ENCODE measurements at regions not wholly inside any gene's neighbourhood (a gene's known extent, or its start where the extent isn't known, plus 50 kb on each side); places are given as distances from the start of the nearest gene placed in this dataset.

DNA sequence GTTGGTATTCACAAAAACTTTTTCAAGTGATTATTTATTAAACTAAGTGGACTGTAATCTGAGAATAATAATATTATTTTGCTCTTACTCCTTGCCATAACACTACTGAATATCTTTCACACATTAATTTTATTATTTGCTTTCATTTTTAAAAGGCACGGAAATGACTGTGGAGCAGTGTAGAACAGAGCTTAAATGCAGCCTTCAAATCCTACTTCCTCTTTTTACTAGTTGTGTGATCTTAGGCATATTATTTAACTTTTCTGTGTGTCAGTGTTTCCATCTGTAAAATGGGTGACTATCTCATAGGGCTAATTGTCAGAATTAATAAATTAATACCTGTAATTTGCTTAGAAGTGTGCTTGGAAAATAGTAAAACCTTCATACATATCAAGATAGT is 55.5 kb upstream of the SLC8A1 start:
- no peak for DNase-seq (ENCODE audit: low read depth)

DNA sequence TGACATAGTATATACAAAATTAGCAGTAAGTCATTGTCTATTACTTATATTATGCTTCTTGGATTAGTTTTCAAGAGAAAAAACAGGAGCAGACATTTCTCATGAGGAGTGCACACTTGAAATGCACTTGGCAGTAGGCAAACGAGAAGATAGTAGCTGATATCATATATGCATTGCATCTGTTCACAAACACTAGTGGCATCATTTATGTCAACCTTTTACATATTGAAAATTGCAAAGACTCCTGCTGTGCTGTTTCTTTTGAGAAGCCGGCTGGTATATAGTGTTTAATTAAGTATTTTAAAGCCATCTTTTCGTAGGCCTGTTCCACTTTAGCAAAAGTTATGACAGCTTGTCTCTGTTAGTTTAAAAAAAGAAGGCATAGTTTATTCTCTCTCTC is 58.4 kb upstream of the SLC8A1 start:
- no peak for DNase-seq (ENCODE audit: low read depth)

DNA sequence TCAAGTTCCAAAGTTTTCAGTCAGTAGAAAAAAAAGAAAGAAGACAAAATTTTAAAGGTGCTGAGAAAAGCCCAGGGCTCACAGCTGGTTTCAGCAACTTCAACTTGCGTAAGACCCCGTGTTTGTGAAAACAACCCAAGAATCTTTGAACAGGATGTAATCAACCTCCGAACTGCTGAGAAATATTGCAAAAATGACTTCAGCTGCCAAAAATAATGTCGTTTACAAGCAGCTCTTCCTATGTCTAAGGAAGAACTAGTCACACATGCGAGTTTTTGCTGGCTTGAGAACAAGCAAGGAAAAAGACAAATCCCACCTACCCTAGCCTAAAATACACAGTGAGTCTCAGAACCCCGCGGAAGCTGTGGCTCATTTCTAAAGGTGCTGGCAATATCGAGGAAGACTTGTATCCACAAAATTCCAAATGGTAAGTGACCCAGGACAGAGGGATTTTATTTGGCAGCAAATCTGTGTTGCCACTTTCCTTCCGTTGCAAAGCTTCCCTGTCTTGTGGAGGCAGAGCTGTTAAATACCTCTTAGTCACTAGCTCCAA is 59.8 kb upstream of the SLC8A1 start:
- peak; percentile 25 for DNase-seq (ENCODE audit: low read depth)

- DNase-seq (ENCODE audit: low read depth), result no peak
Observed at GRCh38 chr2:40512256-40512655, 60.4 kb upstream of the SLC8A1 start.

DNA sequence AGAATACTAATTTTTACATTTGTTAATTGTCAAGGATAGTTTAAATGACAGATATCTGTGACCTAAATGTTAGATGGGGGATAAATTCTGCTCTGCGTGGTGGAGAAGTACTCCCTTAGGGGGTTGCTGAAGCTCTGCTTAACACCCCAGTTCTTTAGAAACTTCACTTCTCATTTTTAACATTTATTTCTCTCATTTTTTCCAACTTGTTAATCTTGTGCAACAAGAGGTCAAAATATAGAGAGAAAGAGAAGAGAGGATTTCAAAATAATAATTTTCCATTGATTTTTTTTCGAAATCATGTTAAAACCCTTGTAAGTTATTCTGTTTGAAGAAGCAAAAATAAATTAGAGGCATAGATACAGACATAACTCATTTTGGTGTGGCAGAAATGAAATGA is 61.3 kb upstream of the SLC8A1 start:
- no peak for DNase-seq (ENCODE audit: low read depth)

- peak; percentile 40 for DNase-seq (ENCODE audit: low read depth)
Observed at GRCh38 chr2:40516604-40517003, 64.7 kb upstream of the SLC8A1 start.

- DNase-seq (ENCODE audit: low read depth), result no peak
Observed at GRCh38 chr2:40528564-40528963, 76.7 kb upstream of the SLC8A1 start.

DNA sequence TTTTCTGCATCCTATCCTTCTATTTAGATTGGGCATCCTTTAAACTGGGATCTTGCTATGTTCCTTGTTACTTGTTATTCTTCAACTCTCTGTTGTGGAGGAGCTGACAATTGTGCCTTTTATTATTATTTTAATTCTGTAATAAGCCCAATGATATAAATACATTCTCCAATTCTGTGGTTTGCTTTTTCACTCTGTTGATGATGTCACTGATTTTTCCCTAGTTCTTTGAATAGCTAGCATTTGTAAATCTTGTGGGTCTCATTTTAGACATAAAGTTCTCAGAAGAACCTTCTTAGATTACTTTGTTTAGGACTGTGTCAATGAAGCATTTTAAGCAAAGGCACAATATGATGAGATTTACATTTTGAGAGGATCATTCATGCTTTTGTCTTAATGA is 79.5 kb upstream of the SLC8A1 start:
- DNase-seq (ENCODE audit: low read depth), result no peak

DNA sequence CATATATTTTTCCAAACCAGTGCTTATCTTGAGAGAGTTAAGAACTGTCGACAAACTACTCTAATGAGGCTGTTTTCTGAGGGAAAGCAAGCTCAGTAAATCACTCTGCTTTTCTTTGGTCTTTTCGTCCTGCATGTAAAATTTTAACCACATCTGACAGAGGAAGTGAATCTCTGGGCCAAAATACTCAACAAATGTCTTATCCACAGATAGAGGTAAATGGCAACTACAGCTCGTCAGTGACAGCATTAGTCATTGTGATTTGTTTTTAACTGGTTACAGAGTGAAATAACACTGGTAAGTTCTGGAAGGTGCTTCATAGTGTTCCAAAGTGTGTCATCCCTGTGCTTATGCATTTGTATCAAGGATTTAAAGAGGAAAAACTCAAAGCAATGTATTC is 82.6 kb upstream of the SLC8A1 start:
- DNase-seq (ENCODE audit: low read depth), result peak; percentile 45

DNA sequence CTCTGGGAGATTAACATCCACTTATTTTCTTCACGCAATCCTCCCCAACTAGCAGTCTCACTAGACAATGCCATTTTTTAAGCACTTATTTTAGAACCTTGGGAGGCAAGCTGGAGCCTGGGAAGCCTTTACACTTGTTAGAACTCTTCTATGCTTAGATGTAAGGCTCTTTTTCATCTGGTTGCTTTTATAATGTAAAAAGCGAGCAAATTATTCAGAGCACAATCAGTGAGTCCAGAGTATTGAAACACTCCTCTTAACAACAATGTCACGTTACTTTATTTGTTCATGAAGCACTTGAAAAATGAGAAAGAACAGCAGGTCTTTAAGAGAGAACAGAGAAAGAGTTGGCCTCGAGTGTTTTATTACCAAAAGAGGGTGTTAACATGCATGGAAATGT is 84.1 kb upstream of the SLC8A1 start:
- no peak for DNase-seq (ENCODE audit: low read depth)

- DNase-seq (ENCODE audit: low read depth), result no peak
Observed at GRCh38 chr2:40540026-40540425, 88.1 kb upstream of the SLC8A1 start.

DNA sequence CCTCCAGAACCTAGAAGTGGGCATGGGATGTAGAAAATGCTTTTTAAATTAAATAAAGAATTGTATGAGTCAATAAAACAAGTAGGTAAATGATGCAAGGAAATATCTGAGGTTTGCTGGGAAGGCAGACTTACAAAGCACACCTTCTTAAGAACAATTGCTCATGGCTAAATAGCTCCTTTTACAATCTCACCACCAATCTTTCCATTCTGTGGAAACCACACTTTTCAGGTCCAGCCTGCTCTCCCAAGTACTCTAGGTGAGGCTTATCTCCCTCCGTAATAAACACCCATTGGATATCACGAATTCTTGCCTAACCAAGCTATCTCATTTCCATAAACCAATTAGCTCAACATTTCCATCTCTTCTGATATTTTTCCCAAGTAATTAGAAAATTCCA is 91.5 kb upstream of the SLC8A1 start:
- DNase-seq (ENCODE audit: low read depth), result no peak

DNA sequence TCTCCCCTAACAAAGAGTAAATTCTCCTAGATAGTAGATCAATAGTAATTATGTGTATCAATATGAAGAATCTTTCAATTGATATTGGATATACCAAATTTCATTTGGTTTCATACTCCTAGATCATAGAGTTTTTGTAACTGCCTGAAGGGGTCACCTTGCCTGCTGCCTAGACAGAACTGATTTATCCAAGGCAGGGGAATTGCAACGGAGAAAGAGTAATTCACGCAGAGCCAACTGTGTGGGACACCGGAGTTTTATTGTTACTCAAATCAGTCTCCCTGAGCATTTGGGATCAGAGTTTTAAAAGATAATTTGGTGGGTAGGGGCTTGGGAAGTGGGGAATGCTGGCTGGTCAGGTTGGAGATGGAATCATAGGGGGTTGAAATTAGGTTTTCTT is 92.2 kb upstream of the SLC8A1 start:
- no peak for DNase-seq (ENCODE audit: low read depth)

DNA sequence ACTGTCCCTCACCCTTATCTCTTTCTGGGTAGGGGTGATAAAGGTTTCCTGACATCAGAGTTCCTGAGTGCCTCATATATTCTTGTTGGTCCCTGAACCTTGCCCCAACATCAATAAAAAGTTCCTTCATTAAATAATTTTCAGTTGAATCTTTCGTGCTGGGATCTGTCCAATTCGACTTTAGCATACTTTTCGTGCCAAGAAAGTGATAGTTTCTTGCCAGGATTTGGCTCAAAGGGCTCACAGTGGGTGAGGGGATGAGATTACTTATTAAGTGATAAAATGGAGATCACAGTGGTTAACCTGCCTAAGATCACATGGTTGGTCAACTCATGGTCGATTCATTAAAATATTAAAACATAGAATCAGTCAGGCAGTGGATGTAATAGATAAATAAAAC is 93.8 kb upstream of the SLC8A1 start:
- no peak for DNase-seq (ENCODE audit: low read depth)

- DNase-seq (ENCODE audit: low read depth), result no peak
Observed at GRCh38 chr2:40546439-40547191, 94.7 kb upstream of the SLC8A1 start.

DNA sequence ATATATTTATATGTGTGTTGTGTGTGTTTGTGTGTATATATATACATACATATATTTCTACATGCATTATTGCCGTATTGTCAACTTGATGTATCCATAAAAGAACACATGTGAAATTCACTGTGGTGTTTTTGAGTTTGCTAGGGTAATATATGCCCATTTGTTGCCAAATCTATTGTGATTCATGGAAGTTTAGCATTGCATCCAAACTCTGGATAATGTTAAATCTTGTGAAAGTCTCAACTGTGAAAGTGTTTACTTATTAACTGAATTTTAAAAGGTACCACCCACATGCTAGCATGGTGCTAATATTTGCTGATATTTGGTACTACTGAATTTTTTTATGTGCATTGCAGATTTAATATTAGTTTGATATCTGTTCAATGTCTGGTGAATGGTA is 96.6 kb upstream of the SLC8A1 start:
- DNase-seq (ENCODE audit: low read depth), result no peak

DNA sequence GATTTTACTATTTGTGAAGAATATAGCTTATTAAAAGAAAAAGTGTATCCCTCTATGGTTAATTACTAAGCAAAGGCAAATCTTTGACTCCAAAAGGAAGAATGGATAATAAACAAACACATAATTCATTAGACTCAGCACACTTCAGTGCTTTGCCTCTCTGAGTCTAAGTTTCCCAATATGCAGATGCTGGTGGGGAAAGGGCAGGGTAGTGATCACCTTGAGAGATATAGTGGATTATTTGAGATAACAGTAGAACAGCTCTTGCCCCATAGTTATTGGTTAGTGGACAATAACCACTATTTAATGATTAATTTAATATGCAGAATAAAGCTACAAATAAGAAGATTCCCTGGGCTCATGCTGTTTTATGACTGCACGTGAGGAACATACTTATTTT is 98.2 kb upstream of the SLC8A1 start:
- DNase-seq (ENCODE audit: low read depth), result no peak

DNA sequence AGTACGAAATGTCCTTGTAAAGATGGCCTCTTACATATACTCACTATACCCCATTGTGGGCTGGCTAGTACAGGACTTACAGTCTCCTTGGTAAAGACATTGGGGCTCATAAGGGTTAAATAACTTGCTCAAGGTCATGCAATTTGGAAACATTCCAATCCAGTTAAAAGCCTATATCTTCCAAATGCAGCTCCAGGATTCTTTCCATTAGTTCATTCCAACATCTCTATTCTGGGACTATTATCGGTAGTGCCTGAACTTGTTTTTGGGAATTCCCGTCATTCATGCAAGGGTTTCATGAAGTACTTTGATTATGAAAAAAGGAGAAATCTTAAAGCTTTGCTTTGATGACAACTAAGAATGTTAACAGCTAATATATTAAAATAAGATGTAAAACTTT is 99.2 kb upstream of the SLC8A1 start:
- DNase-seq (ENCODE audit: low read depth), result no peak

- DNase-seq (ENCODE audit: low read depth), result peak; percentile 61
Observed at GRCh38 chr2:40554665-40555294, 102.9 kb upstream of the SLC8A1 start.

DNA sequence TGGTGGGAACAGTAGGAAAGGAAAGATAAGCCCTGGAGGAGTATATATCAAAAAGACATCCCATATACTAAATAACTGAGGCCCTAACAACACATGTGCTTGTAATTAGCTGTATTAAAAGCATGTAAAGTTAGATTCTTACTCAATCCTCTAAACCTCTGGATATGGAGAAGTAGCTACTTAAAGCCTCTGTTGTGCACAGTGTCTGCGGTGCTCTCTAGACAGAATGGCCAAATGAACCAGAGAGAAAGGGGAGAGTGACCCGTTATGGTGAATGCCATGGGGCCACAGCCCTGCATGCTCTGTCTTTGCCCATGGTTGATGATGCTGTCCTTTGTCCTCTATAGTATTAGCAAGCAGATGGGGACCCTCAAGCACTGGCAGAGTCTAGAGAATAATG is 104.4 kb upstream of the SLC8A1 start:
- no peak for DNase-seq (ENCODE audit: low read depth)

DNA sequence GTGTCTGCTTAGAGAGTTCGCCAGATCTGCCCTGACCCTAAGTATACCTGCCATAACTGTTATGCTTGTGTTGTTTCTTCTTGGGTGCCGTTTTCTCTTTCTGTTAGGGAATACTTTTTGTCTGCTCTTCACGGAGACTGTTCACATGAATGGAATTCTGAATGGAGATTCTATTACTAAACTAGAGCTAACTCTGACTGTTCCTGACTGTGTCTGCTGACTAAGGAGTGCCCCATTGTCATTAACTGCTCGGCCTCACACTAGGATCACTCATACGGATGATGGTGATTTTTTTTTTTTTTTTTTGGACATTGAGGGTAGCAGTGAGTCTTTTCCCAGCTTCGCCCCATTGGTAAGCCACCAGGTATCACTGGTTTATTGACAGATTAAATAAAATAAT is 104.8 kb upstream of the SLC8A1 start:
- no peak for DNase-seq (ENCODE audit: low read depth)

DNA sequence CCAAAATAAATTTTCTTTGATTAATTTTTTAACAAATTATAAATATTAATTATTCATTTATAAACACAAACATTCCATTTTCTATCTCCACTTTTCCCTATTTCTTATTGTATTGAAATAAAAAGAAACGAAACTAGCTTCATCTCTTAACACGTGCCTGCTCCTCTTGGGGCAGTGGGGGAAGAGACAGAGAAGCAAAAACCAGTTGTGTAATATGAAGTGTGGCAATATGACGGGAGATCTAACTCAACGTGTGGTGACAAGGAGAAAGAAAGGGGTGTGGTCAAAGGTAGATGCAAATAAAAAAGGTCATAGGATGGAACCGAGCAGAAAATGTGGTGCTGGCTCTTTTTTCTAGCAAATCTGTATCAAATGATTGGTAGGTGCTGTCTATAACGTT is 106.9 kb upstream of the SLC8A1 start:
- no peak for DNase-seq (ENCODE audit: low read depth)

- DNase-seq (ENCODE audit: low read depth), result peak; percentile 3
Observed at GRCh38 chr2:40559175-40559574, 107.3 kb upstream of the SLC8A1 start.

DNA sequence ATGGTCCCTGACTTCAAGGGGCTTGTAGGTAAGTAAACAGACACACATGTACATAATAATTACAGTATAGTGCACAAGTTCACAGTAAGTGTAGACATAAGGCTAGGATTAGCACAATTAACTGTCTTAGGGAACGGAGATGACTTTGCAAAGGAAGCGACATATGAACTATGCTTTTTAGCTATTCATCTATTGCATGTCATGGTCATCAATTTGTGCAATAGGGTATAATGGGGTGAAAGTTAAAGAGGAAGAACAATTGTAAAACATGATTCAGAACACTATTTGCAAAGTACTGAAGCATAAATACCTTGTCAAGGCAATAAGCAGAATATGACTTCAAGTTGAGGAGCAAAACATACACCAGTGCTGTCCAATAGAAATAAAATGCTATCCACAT is 112.3 kb upstream of the SLC8A1 start:
- no peak for DNase-seq (ENCODE audit: low read depth)
